MV-4-11 (cell line): ENCODE measurements at regions not wholly inside any gene's neighbourhood (a gene's known extent, or its start where the extent isn't known, plus 50 kb on each side); places are given as distances from the start of the nearest gene placed in this dataset.
"Not testable (repeated sequence)": the region's sequence is repeated elsewhere in the genome, so short reads cannot be mapped to it uniquely, and the experiment has no call there.

Experiments used
- DNase-seq: peaks from one replicate; lab custom pipeline; 2025; lab: John Stamatoyannopoulos, UW

DNA sequence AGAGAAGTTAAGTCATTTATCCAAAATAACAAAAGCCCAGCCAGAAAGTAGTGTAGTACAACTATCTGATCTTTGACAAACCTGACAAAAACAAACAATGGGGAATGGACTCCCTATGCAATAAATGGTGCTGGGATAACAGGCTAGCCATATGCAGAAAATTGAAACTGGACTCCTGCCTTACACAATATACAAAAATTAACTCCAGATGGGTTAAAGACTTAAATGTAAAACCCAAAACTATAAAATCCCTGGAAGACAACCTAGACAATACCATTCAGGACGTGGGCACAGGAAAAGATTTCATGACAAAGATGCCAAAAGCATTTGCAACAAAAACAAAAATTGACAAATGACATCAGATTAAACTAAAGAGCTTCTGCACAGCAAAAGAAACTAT is 561.4 kb upstream of the CHAC2 start:
- not testable (repeated sequence) for DNase-seq

DNA sequence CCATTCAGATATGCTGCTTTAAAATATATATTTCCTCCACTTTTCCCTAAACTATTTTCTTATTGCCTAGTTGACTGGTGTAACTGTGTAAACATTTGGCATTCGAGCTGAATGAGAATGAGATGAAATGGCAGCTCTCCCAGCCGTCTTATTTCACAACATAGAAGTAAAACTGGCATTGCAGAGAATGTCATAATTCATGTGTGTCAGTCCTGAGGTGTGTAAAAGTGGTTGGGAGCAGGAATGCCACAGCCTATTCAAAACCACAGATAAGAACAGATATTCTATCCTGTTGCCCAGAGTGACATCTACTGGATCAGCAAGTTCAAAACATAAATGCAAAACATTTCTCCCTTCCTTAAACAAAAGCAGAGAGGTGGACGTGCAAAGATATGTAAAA is 565.5 kb upstream of the CHAC2 start:
- DNase-seq, result peak; percentile 79

DNA sequence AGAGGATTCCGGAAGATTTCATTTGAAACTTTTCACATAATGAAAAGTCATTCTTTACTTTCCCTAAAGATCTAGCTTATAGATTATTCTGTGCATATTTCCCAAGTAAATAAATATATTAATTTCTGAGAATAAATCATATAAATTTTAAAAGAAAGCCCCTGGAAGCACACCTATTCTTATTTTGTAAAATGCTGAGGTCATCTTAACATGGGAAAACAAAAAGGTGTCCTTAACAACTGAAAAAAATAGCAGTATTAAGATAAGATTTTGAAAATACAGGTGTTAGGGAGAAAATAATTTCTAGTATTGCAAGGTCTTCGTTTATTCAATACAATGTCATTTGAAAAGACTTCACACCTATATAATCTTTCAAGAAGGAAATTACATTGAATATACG is 567.5 kb upstream of the CHAC2 start:
- DNase-seq, result no peak

DNA sequence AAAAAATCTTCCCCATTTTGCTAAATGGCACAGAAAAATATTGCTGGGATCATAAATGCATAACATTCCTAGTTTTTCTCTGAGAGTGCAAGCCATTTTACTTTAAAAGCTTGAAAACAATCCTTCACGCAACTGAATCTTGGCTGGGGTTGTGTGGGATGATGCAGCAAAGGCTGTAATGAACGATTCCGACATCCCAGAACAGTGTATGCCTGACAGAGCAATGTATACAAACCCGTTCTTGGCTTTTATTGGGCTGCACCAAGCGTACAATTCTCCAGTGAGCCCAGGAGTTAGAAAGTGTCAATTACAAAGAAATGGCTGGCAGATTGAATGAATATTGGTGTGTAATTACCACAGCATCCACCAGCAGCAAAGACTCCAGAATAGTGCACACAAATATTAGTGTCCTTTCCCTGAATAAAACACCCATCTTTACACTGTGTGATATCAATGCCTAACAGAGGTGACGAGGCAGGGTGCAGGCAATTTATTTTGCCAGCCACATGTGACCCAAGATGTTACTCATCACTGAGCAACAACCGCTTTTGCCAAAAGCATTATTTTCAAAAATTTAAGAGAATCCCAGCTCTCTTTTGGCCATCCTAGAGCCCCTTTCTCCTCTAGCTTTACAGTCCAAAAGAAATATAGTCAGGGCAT is 578.6 kb upstream of the CHAC2 start:
- DNase-seq, result no peak

DNA sequence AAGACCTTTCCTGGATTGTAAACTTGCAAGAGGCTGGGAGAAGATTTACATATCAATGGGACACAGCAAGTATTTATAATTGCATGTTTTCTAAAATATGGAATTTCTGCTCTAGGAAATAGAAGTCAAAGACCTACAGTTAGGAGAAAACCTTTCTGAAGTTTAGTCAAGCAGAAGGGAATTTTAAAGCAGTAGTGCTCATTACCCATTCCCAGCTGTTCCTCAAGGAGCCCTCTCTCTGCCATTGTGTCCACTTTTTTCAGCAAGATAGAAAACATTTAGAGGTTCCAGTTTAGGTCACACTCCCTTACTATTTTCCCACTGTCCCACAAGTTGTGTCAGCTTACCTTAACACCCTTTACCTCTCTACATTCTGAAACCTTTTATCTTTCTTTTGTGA is 584.0 kb upstream of the CHAC2 start:
- DNase-seq, result no peak

DNA sequence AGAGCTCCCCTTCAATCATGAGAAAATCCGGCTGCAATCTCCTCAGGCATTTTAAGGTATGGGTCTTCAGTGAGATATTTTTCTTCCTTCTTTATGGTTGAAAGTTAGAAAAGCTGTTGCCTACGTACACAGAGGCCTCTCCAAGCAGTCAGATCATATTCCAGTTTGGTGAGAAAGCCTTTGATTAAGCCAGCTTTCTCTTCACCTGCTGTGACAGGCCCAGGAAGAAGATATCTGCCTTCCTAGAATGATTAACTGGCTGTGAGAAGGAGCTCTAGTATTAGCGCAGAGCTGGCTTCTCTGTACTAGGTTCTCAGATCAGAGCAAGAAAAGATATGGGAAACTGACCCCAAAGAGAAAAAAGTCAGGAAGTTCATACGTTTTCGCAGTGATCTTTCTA is 585.0 kb upstream of the CHAC2 start:
- no peak for DNase-seq

DNA sequence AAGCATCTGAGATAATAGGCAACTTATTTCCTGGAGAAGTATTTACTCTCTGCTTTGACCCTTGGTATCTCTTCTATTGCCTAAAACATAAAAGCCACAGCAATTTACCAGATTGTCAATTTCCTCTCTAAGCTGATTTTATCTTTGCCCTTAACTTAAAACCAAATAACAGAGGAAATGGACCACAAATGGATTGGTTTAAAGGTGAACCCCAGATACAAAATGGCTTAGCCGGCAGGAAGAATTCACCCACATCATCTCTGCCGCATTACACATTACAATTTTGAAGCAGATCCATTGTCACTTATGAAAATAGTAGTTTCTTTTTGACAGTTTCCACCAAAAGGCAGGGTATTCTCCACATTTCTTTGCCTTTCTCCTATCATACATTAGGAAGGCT is 585.8 kb upstream of the CHAC2 start:
- no peak for DNase-seq

DNA sequence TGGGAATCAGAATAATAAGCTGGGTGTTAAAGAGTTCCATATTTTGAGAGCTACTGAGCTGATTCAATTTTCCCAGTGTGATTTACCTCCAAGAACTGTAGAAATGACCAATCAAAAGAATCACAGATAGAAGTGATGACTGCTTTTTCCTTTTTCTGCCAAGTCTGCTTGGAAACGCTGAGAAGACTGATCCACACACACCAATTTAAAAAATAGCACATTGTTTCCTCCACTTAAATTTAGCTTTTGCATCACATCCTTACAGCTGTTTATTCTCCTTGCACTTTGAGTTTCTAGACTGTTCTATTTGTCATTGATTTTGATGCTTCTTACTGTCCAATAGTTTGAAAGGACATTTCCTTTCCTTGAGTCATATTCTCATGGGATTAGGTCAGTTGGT is 590.3 kb upstream of the CHAC2 start:
- DNase-seq, result no peak

DNA sequence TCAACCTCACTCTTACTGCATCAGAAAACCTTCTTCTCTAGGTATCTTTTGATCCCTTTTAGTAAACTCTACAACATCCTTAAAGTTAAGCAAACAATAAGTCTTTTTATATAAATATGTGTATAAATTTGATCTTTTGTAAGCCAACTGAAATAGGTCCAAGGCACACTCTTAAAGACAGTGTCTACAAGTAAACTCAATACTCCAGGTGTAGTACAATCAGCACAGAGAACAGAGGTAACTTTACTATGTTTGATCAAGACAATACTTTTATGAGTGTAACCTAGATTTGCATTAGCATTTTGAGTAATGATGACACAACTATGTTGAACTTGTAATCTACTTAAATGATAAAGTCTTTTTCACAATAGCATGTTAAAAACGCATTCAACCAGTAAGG is 593.1 kb upstream of the CHAC2 start:
- no peak for DNase-seq

DNA sequence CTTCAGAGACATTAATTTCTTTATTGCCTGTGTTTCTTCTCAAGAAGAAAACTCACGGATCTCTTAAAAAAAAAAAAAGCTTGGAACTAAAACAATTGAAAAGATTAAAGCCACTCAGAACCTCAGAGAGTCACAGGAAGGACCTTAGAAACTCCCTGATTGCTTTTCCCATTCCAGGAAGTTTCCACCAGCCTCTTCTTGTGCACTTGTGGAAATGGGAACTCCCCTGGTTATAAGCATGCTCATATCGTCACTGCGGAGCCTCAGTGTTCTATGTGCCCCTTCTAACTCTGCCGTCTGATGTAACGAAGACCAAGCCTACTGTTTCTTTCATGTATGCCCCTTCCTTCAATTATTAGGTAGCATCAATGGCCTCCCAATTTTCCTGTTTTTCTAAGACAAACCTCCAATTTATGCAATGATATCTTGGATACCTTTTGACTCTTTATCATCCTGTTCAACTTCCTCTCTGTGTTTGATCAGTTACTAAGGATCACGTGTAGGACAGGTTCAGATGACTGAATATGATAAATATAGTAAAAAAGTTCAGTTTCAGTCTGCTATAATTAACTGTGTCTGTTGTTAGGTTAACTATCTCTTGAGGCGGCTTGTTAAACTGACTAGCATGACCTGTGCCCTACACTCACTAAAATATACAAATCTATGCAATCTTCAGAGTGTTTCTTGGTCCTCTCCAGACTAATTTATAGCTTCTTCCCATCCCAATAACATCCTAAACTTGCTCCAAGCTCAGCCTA is 593.7 kb upstream of the CHAC2 start:
- DNase-seq, result no peak

DNA sequence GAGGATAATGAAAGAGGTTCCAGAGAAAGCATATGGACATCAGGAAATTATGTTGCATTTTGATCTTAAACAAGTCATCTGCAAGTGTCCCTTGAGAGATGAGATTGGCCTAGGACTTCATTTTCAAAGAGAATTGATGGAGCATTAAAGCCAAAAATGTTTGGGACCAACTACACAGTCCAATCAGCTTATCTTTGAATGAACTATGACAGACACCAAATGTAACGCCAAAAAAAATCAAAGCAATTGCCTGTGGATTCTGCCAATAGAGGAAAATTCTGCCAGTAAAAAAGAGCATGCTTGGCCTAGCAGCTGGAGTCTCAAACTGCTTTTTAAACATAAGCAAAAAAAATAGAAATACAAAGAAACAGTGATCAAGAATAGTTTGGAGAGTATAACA is 594.5 kb upstream of the CHAC2 start:
- DNase-seq, result no peak

DNA sequence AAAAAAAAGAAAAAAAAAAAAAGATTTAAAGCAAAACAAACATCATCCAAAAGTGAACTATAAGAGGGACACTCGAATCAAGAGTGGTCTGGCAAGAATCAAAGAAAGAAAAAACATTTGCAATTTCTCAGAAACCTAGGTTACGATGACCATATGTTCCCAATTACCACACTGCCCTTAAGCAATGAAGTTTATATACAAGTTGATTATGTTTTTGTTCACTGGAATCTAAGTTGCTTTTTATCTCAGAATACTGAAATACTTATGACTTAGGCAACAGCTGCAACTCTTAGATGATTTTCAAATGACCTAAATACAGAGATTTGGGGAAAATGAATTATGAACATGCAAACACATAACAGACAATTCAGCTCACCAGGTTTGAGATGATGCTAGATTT is 597.1 kb upstream of the CHAC2 start:
- DNase-seq, result no peak

DNA sequence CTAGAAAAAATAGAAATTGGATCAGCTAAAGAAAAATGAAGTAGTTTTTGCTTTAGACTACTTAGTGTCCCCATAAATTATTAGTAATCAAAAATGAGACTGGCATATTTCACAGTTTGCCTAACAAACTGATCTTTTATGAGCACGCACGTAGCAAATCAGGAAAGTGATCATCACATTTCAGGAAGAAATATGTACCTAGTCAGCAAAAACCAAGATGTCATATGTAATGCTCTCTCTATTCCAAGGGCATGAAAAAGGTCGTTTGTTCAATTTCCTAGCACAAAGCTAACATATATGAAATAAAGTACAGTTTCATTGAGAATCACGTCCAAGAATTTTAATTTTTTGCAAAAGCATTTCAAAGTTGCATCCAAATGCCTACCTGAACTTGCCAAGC is 600.4 kb upstream of the CHAC2 start:
- no peak for DNase-seq

DNA sequence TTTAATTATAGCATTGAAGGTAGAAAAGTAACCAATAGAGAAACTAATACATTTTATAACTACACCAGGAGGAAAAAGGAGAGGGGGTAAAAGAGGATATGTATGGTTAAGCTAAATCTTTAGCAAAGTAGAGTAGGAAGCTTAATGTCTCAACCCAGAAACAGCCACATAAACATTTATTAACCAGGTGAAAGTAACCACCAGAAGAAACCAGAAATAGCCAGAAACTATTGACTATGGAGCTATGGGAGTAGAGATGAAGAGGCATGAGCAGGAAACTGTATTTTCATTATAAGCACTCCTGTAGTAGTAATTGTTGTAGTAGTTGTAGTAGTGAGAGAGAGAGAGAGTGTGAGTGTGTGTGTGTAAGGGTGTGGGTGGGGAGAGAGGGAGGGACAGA is 617.5 kb upstream of the CHAC2 start:
- DNase-seq, result no peak

DNA sequence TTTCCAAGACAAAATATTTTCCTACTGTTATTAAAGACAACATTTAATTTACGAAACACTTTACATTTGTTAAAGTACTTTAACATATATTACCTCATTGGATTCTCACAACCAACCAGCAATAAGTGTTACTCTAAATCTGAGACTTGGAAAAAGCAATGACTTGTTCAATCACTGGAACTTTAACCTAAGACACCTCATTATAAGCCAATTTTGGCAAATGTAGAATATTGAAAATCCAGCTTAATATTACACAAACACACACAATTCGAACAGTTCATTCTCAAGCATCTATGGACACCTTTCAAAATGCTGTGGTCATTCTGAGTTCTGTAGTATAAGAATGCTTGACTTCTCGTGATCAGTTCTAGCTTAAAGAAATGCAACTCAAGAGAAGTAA is 619.4 kb upstream of the CHAC2 start:
- no peak for DNase-seq

DNA sequence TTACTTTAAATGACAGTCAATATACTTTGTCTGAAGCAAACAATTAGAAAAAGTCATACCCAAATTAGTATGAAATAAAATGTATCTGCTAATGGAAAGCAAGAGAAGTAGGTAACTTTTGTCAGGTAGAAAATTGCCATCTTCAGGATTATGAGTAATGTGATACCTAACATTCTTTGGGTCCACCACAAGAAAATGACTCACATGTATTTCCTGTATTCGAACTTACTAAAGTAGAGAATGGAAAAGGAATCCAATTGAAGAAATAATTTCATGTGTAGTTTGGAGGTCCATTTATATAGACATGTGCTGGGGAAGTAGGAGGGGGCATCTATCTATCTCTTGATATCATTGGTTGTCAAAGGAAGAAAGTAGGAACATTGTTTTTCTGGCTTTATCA is 636.2 kb upstream of the CHAC2 start:
- no peak for DNase-seq

DNA sequence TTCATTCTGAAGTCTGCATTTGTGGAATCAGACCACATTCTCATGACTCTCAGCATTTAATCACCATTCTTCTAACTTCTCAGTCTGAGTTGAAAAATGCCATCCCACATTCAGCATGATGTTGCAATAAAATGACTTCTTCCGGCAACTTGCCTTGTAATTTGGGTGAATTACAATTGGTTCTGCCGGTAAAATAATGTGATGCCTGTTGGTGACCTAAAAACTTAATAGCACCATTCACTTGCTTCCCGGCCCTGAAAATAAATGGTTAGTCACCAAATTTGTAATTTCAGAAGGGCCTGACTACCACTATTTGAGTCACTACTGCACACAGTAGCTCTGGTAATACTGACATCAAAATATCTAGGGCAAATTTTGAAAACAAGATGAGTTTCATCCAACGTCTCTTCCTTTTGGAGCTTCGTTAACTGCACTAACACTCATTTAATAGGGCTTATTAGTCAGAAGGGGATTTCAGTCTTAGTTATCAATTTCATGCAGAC is 637.1 kb upstream of the CHAC2 start:
- DNase-seq, result peak; percentile 41

DNA sequence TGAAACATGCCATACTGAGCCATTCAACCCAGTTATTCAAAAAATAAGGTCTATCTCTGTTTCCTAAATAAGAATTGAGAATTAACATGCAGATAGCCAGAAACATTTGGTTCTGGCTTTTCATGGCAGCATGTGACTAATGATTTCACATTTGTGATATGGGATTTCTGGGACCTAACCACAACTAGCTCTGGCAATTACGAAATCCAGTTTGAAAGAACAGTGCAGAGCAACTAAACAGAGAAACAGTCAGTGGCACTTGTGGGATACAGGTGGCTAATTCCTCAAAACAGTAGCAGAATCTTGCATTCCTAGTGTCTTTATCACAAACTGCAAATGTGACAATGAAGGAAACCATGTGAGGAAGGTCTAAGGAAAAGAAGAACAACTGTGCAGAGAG is 637.8 kb upstream of the CHAC2 start:
- DNase-seq, result peak; percentile 61

DNA sequence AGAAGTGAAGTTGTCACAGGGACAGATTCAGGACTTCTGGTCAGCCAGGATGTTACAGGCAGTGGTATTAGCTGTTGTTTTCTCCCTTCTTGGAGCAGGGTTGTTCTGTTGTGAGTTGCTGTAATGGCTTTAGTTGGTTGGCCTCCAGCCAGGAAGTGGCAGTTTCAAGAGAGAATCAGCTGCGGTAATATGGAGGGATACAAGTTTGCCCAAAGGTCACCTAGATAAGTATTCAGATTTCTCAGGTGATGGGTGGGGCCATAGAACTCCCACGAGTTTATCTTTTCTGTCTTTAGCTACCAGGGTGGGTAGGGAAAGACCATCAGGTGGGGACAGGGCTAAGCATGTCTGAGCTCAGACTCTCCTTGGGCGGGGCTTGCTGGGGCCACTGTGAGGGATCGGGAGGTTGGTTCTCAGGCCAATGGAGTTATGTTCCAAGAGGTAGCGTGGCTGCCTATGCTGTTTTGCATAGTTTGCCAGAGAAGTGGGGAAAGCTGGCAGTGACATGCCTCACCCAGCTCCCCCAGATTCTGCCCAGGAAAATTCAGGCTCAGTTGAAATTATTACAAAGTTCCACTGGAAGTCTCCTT is 640.4 kb upstream of the CHAC2 start:
- no peak for DNase-seq

DNA sequence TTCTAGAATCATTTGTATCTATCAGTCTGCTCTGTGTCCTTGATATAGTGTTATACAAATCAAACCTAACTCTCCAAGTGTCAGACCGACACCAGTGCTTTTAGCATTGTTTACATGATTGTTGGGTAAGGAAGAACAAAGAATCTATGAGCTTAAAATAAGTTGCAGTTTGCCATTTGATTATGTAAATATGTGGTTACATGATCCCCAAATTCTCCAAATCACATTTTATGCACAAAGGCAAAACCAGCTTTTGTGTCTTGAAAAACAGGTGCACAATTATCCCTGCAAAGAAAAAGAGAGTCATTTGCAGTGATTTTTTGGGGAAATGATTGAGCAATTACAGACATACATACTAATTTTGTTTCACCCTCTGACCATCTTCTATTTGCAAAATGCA is 652.6 kb upstream of the CHAC2 start:
- no peak for DNase-seq

DNA sequence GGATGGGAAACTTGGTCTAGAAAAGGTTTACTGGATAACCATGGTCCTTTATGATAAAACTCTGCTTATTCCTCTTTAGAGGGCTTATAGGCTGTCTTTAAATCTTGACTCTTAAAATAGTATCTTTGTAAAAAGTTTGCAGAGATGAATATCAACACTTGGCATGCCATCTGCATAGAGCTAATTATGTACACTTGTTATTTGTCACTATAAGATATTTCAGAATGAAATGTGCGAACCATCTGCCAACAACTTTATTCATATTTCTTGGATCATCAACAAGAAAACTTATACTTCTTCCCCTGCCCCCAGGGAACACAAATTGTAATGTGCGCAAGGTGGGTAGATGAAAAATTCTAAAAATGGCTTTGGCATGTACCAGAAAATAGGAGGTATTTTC is 653.0 kb upstream of the CHAC2 start:
- DNase-seq, result no peak

DNA sequence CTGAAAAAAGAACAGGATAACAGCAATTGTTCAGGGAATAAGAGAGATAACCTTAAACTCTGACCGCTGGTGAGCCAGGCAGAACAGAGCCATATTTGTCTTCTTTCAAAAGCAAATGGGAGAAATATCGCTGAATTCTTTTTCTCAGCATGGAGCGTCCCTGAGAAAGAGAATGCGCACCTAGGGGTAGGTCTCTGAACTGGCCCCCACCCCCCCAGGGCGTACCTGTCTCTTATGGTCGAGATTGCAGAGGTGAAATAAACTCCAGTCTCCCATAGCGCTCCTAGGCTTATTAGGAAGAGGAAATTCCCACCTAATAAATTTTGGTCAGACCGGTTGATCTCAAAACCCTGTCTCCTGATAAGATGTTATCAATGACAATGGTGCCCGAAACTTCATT is 655.2 kb upstream of the CHAC2 start:
- DNase-seq, result not testable (repeated sequence)

DNA sequence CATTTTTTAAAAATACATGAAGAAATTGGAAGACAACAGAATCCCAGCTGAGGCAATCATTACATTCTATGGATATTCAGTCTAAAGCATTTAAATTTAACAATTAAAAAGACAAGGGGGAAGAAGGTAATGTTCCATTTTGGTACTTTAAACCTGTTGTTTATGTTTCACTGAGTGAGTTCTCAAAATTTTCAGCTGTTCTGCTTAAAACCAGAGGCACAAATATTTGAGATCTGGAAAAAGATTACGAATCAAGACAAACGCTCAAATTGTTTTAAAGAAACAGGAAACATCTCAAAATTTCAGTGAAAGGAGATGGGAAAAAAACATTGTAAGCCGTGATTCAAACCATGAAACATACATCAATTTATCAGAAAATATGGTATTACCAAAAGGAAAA is 656.2 kb upstream of the CHAC2 start:
- no peak for DNase-seq
